H9 (cell line): ENCODE measurements at regions not wholly inside any gene's neighbourhood (a gene's known extent, or its start where the extent isn't known, plus 50 kb on each side); places are given as distances from the start of the nearest gene placed in this dataset.

Source experiments
- DNase-seq: peaks from one replicate; pipeline ENCODE4 v3.0.0-alpha.2; 2017
- H2AFZ ChIP-seq: one replicate; pipeline ENCODE4 v1.6.1; 2013; ENCODE audit warnings: mild to moderate bottlenecking, low read length, control low read depth, moderate library complexity
- H2AK5ac ChIP-seq: 2 replicates; pipeline ENCODE4 v1.6.1; 2013; ENCODE audit warnings: low read length, control low read depth, mixed read lengths; ENCODE audit not compliant: insufficient read length
- H2BK120ac ChIP-seq: one replicate; pipeline ENCODE4 v1.6.1; 2013; ENCODE audit warnings: low read depth, mild to moderate bottlenecking, low read length, control low read depth, inconsistent platforms; ENCODE audit not compliant: poor library complexity, severe bottlenecking
- H2BK12ac ChIP-seq: 2 replicates; pipeline ENCODE4 v1.6.1; 2013; ENCODE audit warnings: low read length, control low read depth, mixed read lengths, low read depth; ENCODE audit not compliant: insufficient read length
- H2BK15ac ChIP-seq: 2 replicates; pipeline ENCODE4 v1.6.1; 2013; ENCODE audit warnings: low read depth, low read length, control low read depth
- H2BK20ac ChIP-seq: one replicate; pipeline ENCODE4 v1.6.1; 2013; ENCODE audit warnings: low read depth, mild to moderate bottlenecking, low read length, control low read depth, inconsistent platforms; ENCODE audit not compliant: poor library complexity, severe bottlenecking
- H2BK5ac ChIP-seq: 2 replicates; pipeline ENCODE4 v1.6.1; 2013; ENCODE audit warnings: low read length, control low read depth, mixed read lengths; ENCODE audit not compliant: insufficient read length
- H3K14ac ChIP-seq: 2 replicates; pipeline ENCODE4 v1.6.1; 2013; ENCODE audit warnings: low read length, control low read depth; ENCODE audit not compliant: insufficient read depth
- H3K18ac ChIP-seq: 2 replicates; pipeline ENCODE4 v1.6.1; 2013; ENCODE audit warnings: low read depth, mild to moderate bottlenecking, mixed read lengths, low read length, control low read depth; ENCODE audit not compliant: insufficient read length
- H3K23ac ChIP-seq: 2 replicates; pipeline ENCODE4 v1.6.1; 2013; ENCODE audit warnings: low read length, control low read depth, mixed read lengths, low read depth; ENCODE audit not compliant: insufficient read length
- H3K23me2 ChIP-seq: 2 replicates; pipeline ENCODE4 v1.6.1; 2013; ENCODE audit warnings: low read depth, mild to moderate bottlenecking, mixed read lengths, low read length, control low read depth; ENCODE audit not compliant: insufficient read length, poor library complexity, severe bottlenecking
- H3K27ac ChIP-seq: 2 replicates; pipeline ENCODE4 v1.5.1; 2013; ENCODE audit warnings: low read length, control low read depth, mixed read lengths, low read depth; ENCODE audit not compliant: insufficient read length
- H3K27me3 ChIP-seq: 2 replicates; pipeline ENCODE4 v1.6.1; 2013; ENCODE audit warnings: low read length, control low read depth, inconsistent platforms; ENCODE audit not compliant: insufficient read depth
- H3K4ac ChIP-seq: 2 replicates; pipeline ENCODE4 v1.6.1; 2013; ENCODE audit warnings: low read depth, mild to moderate bottlenecking, control low read depth, inconsistent platforms, low read length, moderate library complexity
- H3K4me1 ChIP-seq: 2 replicates; pipeline ENCODE4 v1.6.1; 2013; ENCODE audit warnings: low read length, control low read depth, inconsistent platforms; ENCODE audit not compliant: insufficient read depth
- H3K4me2 ChIP-seq: 2 replicates; pipeline ENCODE4 v1.6.1; 2013; ENCODE audit warnings: low read length, control low read depth, mixed read lengths; ENCODE audit not compliant: insufficient read length, insufficient read depth
- H3K56ac ChIP-seq: 2 replicates; pipeline ENCODE4 v1.6.1; 2013; ENCODE audit warnings: low read depth, mild to moderate bottlenecking, mixed read lengths, low read length, control low read depth; ENCODE audit not compliant: insufficient read length
- H3K79me1 ChIP-seq: 2 replicates; pipeline ENCODE4 v1.6.1; 2013; ENCODE audit warnings: low read depth, mild to moderate bottlenecking, moderate library complexity, low read length, control low read depth, inconsistent platforms; ENCODE audit not compliant: insufficient read depth, poor library complexity, severe bottlenecking
- H3K79me2 ChIP-seq: 2 replicates; pipeline ENCODE4 v1.6.1; 2013; ENCODE audit warnings: low read length, control low read depth, inconsistent platforms; ENCODE audit not compliant: insufficient read depth
- H3K9ac ChIP-seq: 2 replicates; pipeline ENCODE4 v1.6.1; 2013; ENCODE audit warnings: low read length, control low read depth, mixed read lengths; ENCODE audit not compliant: insufficient read length; ENCODE audit errors: extremely low read depth
- H3K9me3 ChIP-seq: one replicate; pipeline ENCODE4 v1.6.1; 2013; ENCODE audit warnings: low read depth, low read length, inconsistent platforms; ENCODE audit not compliant: control insufficient read depth
- H3T11ph ChIP-seq: one replicate; pipeline ENCODE4 v1.6.1; 2013; ENCODE audit warnings: mild to moderate bottlenecking, low read length, control low read depth, inconsistent platforms
- H4K20me1 ChIP-seq: one replicate; pipeline ENCODE4 v1.6.1; 2013; ENCODE audit not compliant: control insufficient read depth, insufficient read length, insufficient read depth
- H4K5ac ChIP-seq: 2 replicates; pipeline ENCODE4 v1.6.1; 2013; ENCODE audit warnings: low read depth, mild to moderate bottlenecking, mixed read lengths, low read length, control low read depth; ENCODE audit not compliant: insufficient read length
- H4K8ac ChIP-seq: replicated peaks from 2 replicates; pipeline ENCODE4 v1.6.1; 2013; ENCODE audit warnings: low read length, control low read depth, mixed read lengths, low read depth; ENCODE audit not compliant: insufficient read length
- H4K91ac ChIP-seq: 2 replicates; pipeline ENCODE4 v1.6.1; 2013; ENCODE audit warnings: low read depth, mild to moderate bottlenecking, moderate library complexity, mixed read lengths, low read length, control low read depth; ENCODE audit not compliant: insufficient read length
- H3K27ac Mint-ChIP-seq, 3 experiments: 2 replicates in 2 of 3; 3 replicates in 1 of 3; pipeline ENCODE4 v1.8.0; 2020 to 2021; ENCODE audit warnings: mixed read lengths in 3 of 3, mild to moderate bottlenecking in 1 of 3, moderate library complexity in 1 of 3
- H3K27me3 Mint-ChIP-seq: 2 replicates; pipeline ENCODE4 v1.8.0; 2021; ENCODE audit warnings: low read depth, mild to moderate bottlenecking, moderate library complexity, mixed read lengths
- H3K36me3 Mint-ChIP-seq, 3 experiments: 2 replicates in 2 of 3; 3 replicates in 1 of 3; pipeline ENCODE4 v1.8.0; 2020 to 2021; ENCODE audit warnings: low read depth in 3 of 3, mixed read lengths in 3 of 3; ENCODE audit not compliant: insufficient read depth in 1 of 3
- H3K4me1 Mint-ChIP-seq, 2 experiments: 2 replicates each; pipeline ENCODE4 v1.8.0; 2020; ENCODE audit warnings: mixed read lengths in 2 of 2
- H3K4me3 Mint-ChIP-seq, 2 experiments: 2 replicates in 1 of 2; 3 replicates in 1 of 2; pipeline ENCODE4 v1.8.0; 2020 to 2021; ENCODE audit warnings: mild to moderate bottlenecking in 2 of 2, mixed read lengths in 2 of 2, moderate library complexity in 1 of 2
- H3K9me3 Mint-ChIP-seq, 2 experiments: 2 replicates in 1 of 2; 3 replicates in 1 of 2; pipeline ENCODE4 v1.8.0; 2020; ENCODE audit warnings: mild to moderate bottlenecking in 2 of 2, mixed read lengths in 2 of 2, moderate library complexity in 1 of 2
- CTCF ChIP-seq: fragments of 200-600 bp; sonication (generic); conservative IDR thresholded peaks from 3 replicates; pipeline ENCODE4 v1.8.0; 2021; ENCODE audit warnings: antibody characterized with exemption, mild to moderate bottlenecking
- WGBS: extraction: QIAGEN DNeasy Blood & Tissue Kit; methylation state at CpG from one replicate; pipeline ENCODE4 v1.1.7; 2013; ENCODE audit warnings: missing lambda C conversion rate, low lambda C conversion rate, mixed read lengths; ENCODE audit not compliant: insufficient read length; ENCODE audit errors: extremely low coverage; 5-methylcytosine and 5-hydroxymethylcytosine counted together

DNA sequence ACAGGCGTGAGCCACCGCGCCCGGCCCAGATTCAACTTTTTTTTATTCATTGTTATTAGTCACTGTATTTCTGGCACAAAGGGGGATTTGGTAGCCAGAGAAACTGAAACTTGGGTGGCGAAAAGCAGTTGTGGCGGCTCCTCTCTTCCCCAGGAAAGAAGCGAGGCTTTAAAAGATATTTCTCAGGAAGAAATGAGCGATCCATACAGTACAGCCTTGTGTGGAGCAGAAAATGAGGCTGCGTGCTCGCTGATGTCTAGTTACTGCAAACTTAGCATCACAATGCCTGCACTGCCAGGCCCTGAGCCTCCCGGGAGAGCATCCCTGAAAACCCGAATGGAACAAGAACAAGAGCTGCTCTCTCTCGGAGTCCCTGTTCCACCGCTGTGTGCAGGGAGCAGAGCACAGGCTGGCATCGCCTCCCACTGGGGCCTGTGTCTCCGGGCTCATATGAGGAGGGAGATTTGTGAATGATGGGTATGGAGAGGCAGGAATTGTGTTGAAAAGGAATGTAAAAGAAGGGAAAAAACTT lies 234.0 kb downstream of the ZNF516 start:
- H3K4ac ChIP-seq: no peak overlapping the region
- no peak overlapping the region for H3K27ac ChIP-seq
- Mint-ChIP-seq H3K36me3 (no peaks in the 10 kb centered on the region), H3K27ac (peak overlapping the region in 2 of 3 experiments; percentile 19 to 22; a peak in 2 of 7 replicates), H3K9me3 (no peaks in the 10 kb centered on the region), H3K4me1 (peaks cover 63 to 71% of the 10 kb centered on the region in 2 experiments), H3K4me3 (no peak overlapping the region), H3K27me3 (peaks cover 5% of the 10 kb centered on the region)
- H2BK15ac ChIP-seq: no peak overlapping the region
- H2BK120ac ChIP-seq: no peak overlapping the region
- no peak overlapping the region for H4K5ac ChIP-seq
- H3K9ac ChIP-seq: no peak overlapping the region
- no CpG with 5 or more reads among the region's 16 CpGs for WGBS
- no peak for DNase-seq
- no peak overlapping the region for H2BK12ac ChIP-seq
- H2BK5ac ChIP-seq: no peak overlapping the region
- no peaks in the 10 kb centered on the region for H4K20me1 ChIP-seq
- H3K79me1 ChIP-seq: no peaks in the 10 kb centered on the region
- no peak overlapping the region for H3K18ac ChIP-seq
- no peak overlapping the region for H2BK20ac ChIP-seq
- H2AK5ac ChIP-seq: no peak overlapping the region
- H3K23ac ChIP-seq: no peak overlapping the region
- no peaks in the 10 kb centered on the region for H3K27me3 ChIP-seq
- no peaks in the 10 kb centered on the region for H3K79me2 ChIP-seq
- no peak overlapping the region for H4K8ac ChIP-seq
- TF ChIP-seq CTCF: no peak
- no peak overlapping the region for H3K56ac ChIP-seq
- H2AFZ ChIP-seq: no peak overlapping the region
- no peaks in the 10 kb centered on the region for H3K23me2 ChIP-seq
- no peak overlapping the region for H3K14ac ChIP-seq
- peaks cover 7% of the 10 kb centered on the region for H3K4me1 ChIP-seq
- no peak overlapping the region for H3T11ph ChIP-seq
- no peaks in the 10 kb centered on the region for H3K9me3 ChIP-seq
- no peak overlapping the region for H4K91ac ChIP-seq
- no peak overlapping the region for H3K4me2 ChIP-seq
